NCI-H446 (cell line): ENCODE measurements at regions not wholly inside any gene's neighbourhood (a gene's known extent, or its start where the extent isn't known, plus 50 kb on each side); places are given as distances from the start of the nearest gene placed in this dataset.
"Not testable (repeated sequence)": the region's sequence is repeated elsewhere in the genome, so short reads cannot be mapped to it uniquely, and the experiment has no call there.

Experiments
- DNase-seq, 2 experiments: peaks; one replicate each; lab custom pipeline; 2025; lab: John Stamatoyannopoulos, UW

DNA sequence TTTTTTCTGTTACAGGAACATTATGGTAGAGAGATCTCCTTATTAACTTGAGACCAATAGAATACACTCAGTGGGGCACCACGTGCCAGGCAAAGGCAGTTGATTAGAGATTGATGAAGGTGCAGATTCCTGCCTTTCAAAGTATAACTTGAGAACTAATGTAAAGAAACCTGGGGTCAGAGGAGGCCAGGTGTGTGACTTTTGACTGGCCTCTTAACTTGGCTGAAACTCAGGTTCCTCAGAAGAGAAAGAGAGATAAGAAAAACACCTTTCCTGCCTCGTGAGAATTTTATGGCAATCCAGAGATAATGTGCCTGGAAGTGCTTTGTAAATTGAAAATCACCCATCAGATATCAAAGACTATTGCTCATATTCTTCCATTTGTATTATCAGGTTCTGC, 110.7 kb upstream of the GZMB start:
- no peak for DNase-seq

DNA sequence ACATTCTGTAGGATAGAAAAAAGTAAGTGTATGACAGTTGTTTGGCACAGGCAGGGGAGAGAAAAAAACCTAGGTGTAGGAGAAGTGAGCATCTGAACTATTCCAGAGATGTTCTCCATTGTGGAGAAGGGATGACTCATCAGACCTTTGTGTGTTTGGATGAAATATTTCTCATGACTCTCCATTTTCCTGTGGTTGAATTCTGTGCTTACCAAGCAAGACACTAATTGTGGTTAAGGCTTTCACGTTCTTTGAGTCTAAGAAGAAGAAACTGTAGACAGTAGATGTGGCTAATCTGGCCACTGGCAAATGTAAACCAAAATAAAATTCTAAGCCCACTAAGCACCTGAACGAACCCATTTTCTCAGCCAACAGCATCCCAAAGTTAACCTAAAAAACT, 107.9 kb upstream of the GZMB start:
- DNase-seq, result no peak

DNA sequence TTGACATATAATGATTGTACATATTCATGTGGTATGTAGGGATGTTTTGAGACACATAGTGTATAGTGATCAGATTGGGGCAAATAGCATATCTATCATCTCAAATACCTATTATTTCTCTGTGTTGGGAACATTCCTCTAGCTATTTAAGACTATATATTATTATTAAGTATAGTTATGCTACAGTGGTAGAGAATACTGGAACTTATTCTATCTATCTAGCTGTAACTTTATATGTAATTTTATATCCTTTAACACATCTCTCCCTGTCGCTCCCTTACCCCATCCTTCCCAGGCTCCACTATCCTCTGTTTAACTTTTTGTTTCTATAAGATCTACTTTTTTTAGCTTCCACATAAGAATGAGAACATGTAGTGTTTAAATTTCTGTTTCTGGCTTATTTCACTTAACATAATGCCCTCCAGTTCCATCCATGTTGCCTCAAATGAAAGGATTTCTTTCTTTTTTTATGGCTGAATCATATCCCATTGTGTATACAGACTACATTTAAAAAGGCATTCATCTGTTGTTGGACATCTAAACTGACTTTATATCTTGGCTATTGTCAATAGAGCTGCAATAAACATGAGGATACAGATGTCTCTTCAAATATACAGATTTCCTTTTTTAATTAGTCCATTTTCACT, 102.1 kb upstream of the GZMB start:
- DNase-seq, result no peak

DNA sequence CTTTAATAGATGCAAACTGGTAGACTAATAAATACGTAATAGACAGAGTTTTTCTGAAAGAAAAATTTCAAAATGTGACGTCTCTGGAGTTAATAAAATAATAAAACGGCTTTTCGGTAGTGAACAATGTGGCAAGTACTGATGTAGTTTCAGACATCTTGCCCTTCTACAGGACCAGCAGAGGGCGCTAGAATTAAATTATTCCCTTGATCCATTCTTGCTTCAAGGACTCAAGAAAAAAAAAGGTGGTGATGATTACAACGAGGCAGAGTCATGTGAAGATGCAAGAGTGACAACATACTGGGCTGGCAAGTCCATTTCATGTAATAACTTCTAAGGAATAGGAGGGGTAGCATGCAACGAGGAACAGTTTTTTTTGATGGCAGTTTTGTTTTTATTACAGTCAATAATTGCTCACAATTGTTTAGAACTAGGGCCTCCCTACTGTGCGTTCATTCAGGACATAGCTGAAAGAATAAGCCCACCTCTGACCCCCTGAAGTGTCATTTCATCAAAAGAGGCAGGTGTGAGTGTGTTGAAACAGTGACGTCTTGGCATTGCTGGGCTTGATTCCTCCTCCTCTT, 101.0 kb upstream of the GZMB start:
- peak; percentile 51 to 68 for DNase-seq

DNA sequence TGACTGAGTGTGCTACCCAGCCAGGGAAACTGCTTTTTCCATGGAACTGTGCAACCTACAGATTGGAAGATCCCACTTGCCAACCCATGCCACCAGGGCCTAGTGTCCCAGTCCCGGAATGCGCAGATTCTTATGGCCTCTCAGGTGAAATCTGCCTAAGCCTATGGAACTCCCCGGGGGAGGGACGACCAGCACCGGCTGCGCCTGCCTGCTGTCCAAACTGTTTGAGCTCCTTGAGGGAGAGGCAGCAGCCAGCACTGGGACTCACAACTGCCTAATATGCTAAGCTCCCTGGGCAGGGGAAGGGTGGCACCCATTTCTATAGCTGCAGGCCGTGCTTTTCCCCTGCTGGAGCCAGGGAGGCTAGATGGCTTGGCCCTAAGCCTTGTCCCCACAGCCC, 92.5 kb upstream of the GZMB start:
- no peak for DNase-seq

DNA sequence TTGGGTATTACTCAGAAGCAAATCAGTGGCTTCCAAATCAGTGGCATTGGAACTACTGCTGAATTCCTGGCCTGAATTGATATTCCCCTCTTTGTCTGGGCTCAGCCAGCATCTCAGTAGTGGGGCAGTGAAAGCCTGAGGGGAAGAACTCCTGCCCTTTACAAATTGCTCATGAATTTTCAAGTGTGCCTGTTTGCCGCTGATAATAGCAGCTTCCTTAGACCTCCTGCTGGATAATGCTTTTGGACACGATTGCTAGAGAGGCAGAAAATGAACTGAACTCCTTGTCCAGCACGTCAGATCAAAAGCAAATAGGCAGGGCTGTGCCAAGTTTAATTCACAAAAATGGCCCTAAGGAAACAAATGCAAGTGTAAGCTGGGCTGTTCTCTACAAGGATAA, 91.3 kb upstream of the GZMB start:
- no peak for DNase-seq

DNA sequence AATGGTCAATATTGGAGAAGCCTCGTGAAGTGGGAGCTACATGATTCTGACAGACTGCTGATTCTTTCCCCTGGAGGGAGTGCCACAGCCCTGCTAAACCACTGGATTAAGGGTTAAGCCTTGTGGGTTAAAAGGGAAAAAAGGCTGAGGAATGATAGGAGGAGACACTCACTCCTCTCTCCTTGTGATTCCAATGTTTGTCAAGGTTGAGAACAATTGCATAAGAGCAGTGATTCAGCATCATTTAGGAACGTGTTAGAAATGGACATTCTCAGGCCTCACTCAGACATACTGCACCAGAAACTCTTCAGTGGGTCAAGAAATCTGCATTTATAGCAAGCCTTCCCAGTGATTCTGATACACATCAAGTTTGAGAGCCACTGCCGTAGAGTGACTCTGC, 87.8 kb upstream of the GZMB start:
- no peak for DNase-seq

DNA sequence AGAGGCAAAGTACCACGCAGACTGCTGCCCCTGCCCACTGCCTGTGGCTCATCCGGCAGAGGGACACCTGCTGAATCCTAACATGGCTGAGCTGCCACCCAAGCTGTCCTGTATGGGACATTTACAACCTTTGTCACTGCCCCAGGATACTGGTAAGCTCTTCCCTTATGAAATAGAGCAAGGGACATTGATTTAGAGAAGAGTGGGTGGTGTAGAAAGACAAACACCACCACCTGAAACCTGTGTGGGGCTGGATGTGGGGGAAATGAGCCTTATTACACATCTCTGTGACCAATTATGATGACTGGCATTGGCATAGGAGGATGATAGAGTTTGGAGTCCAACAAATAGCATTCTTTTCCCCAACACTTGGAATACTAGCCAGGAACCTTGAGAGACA, 81.2 kb upstream of the GZMB start:
- DNase-seq, result no peak

DNA sequence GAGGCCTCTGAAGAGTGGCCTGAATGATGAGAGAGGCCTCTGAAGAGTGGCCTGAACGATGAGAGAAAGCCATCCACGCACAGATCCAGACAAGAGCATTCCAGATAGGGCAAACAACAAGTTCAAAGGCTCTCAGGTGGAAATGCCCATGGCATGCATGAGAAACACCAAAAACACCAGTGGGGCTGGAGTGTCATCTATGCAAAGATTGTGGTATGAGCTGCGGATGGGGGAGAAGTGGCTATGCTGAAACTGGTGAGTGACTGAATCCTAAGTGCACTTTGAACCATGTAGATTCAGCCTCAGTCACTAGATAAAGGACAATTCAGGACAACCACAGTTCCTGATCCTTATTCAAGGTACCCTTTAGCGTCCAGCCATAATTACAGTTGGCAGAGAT, 79.4 kb upstream of the GZMB start:
- no peak for DNase-seq

DNA sequence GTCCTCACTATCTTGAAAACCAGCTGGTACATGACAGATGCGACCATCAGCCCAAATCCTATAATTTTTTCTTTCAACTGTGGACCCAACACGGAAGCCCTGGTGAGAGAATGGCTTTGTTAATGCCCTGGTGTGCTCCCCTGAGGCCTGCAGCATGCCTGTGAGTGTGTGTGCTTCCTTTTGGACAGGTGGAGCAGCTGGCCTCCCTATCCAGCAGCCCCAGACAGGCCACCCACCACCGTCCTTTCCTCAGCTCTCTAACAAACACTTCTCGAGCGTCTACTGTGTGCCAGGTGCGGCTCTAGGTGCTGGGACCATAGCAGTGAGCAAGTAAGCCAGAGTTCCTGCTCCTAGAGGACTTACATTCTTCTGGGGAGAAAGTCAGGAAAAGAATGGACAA, 78.9 kb upstream of the GZMB start:
- no peak for DNase-seq

DNA sequence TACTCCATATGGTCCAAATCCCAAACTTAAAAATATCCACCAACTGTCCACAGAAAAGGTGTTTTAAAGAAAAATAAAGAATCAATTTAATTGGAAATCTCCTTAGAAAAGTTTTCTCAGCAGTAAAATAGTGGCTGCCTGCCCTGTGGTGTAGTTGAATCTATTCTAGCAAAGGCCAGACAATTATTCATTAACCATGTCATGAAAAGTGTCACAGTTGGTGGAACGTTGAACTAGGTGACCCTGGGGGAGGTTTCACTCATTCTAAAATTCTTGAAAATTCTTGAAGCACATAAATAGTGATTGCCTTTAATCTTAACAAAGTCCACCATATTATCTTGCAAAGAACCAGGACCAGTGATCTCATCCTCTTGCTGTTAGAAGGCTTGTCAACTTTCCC, 78.4 kb upstream of the GZMB start:
- DNase-seq, result no peak

DNA sequence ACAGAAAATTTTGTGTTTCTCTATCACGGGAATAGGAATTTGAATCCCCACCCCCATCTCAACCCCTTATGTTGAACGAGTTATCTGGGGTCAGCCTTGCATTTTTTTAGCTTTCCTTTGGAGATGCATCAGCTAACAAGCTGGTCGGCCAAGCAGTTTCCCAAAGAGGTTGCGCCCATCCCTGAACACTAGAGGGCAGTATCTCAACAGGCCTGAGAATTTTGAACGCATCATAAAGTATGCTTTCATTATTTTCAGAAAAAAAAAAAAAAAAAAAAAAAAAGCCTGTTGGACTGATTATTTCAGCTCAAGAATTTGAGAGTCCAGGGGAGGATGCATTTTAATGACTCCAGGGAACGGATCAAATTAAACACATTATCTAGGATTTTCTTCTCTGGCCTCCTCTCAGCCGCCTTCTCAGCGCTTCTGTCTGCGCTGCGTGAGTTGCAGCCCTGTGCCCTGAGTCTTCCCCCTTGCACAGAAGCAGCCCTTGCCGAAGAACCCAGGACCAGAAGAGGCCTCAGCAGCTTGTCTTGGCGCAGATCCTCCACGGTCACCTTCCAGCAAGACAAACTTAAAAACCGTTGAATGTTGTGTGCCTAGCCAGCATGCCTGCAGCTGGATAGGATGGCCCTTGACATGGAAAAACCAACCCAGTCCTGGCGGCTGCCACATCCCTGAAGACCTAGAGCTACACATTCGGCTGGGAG, 76.6 kb upstream of the GZMB start:
- peak; percentile 7 to 65 for DNase-seq

DNA sequence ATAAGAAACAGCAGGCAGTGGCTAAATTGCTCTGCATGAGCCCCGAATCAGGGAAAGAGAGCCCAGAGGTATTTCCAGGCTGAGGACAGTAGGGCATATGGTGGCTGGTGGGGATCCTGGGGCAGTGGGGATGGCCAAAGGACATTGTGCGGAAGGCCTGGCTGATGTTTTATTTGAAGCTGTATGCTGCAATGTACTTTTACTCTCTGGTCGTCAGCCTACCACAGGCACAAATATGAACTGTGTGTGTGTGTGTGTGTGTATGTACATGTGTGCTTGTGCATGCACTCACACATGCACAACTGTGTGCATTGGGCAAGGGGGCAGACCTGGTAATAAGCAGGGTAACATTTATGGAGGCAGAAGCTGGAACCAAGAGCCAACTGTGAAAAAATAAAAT, 74.7 kb upstream of the GZMB start:
- DNase-seq, result no peak

DNA sequence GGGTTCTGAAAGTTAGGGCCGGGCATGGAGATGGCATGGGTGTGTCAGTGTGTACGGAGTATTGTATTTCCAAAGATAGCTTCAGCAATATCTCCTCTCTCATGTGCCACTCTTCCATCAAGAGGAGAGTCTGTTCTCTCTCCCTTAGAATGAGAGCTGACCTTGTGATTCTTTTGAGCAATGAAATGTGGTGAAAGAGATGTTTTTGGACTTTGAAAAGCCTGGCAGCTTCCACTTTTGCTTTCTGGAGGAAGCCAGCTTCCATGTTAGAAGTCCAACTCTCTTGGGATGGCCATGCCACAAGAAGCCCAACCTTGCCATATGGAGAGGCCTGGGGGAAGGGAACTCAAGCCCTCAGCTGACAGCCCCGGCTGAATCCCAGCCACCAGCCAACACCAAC, 72.4 kb upstream of the GZMB start:
- DNase-seq, result no peak

DNA sequence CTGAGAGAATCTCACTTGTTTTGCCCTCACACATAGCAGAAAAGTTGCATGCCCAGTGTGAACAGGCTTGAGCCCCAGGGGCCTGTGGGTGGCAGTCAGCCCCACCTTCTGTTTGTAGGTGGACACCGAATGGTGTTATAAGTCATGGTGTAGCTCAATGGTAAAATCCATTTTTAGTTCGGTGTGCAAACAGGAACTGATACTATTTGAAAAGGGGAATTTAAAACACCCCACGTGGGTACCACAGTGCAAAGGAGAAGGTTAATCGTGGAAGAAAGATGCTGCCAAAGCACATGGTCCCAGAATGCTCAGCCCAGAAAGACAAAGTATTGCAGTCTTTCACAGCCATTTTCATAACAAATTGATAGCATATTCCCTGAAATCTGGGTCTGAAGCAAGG, 71.8 kb upstream of the GZMB start:
- no peak for DNase-seq

DNA sequence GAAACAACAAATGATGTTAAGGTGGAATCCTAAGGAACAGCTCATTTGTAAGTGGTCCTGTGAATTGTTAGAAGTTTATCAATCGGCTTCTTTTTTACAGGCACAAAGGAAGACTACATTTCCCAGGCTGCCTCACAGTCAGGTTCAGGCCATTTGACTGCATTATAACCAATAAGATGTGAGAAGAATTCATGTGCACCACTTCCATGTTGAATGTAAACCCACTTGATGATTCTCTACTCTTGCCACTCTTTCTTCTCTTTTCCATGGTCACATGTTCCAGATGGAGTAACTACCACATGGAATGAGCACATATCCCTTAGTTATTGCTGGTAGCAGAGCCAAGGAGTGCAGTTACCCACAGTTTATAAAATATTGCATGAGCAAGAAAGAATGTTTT, 67.1 kb upstream of the GZMB start:
- no peak for DNase-seq

DNA sequence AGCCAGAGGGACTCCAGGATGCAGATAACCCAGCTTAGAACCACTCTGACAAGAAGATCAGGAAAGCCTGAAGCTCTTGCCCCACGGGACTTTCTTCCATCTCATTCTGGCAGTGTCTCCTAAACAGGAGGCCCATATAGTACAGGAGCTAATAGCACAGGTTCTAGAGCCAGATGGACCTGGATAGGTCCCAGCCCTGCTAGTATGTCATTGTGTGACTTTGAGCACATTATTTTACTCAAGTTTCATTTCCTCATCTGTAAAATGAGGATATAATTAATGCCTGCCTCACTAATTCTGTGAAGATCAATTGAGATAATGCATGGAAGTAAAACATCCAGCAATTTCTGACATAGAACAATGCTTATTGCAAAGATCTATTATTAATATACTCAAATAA, 66.5 kb upstream of the GZMB start:
- DNase-seq, result no peak

DNA sequence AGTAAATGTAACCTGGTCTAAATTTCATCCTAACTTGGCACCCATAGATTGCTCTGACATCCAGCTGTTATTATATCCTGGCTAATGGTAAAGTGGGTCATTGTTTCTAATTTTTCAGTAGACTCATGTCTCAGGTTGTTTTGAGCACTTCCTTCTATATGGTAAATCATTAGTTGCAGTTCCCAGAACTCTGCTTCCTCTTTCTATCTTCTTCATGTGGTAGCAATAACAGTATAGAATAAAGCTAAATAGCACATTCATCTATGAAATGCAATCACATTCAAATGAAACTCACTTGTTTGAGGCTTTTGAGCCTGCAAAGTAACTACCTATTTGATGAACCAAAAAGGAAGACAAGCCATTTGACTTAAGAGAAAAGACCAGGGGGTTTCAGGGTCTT, 65.1 kb upstream of the GZMB start:
- DNase-seq, result no peak

DNA sequence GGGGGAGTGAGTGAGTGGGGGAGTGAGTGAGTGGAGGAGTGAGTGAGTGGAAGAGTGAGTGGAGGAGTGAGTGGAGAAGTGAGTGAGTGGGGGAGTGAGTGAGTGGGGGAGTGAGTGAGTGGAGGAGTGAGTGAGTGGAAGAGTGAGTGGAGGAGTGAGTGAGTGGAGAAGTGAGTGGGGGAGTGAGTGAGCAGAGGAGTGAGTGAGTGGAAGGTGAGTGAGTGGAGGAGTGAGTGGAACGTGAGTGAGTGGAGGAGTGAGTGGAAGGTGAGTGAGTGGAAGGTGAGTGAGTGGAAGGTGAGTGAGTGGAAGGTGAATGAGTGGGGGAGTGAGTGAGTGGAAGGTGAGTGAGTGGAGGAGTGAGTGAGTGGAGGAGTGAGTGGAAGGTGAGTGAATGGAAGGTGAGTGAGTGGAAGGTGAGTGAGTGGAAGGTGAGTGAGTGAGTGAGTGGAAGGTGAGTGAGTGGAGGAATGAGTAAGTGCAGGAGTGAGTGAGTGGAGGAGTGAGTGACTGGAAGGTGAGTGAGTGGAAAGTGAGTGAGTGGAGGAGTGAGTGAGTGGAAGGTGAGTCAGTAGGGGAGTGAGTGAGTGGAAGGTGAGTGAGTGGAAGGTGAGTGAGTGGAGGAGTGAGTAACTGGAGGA, 62.4 kb upstream of the GZMB start:
- DNase-seq, result not testable (repeated sequence)

DNA sequence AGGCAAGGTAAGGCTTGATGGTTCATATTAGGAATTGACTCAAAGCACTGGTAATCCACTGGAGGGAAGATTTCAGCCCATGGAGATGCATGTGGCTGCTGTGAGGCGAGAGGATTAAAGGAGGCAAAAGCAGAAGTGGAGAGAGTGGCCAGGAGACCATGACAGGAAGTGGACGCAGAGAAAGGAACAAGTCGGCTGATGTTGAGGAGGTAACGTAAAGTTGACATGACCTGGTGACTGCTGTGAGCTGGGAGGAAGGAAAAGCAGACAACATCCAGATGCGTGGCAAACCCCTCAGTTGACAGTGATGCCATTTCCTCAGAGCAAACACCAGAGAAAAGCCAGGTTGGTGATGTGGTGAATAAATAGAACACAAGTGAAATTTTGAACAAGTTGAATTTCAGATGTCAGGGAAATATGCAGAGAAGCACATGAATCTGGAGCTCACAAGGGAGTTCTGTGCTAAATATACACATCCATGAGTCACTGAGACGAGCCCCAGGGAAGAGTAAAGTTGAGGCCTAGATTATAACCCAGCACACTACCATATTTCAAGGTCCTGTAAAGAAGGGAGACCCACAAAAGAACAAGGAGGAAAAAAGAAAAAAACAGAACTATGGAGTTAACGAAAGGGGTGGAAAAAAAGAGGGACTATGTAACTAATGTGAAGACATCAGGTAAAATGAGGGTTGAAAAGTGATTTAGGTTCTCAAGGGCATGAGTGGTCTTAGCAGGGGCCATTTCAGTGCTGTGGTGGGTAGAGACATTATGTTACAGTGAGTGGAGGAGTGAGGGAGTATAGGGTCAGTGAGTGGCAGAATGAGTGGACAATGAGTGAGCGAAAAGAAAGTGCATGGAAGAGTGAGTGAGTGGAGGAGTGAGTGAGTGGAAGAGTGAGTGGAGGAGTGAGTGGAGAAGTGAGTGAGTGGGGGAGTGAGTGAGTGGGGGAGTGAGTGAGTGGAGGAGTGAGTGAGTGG, 61.6 kb upstream of the GZMB start:
- no peak for DNase-seq

DNA sequence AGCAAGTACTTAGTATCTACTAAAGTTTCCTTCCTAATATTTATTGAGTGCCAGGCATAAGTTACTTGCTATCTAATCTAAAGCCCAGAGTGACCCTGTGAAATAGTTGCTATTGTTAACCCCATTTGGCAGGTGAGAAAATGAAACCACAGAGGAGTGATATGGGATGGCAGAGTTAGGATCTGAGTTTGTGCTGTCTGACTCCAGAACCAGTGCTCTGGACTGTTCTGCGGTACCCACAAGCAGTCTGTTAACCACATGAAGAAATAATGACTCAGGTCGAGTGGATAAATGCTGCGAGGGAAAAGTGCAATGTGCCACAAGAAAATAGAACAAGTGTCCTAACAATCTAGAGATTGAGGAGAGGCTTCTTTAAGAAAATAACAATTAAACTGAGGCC, 60.7 kb upstream of the GZMB start:
- DNase-seq, result no peak

DNA sequence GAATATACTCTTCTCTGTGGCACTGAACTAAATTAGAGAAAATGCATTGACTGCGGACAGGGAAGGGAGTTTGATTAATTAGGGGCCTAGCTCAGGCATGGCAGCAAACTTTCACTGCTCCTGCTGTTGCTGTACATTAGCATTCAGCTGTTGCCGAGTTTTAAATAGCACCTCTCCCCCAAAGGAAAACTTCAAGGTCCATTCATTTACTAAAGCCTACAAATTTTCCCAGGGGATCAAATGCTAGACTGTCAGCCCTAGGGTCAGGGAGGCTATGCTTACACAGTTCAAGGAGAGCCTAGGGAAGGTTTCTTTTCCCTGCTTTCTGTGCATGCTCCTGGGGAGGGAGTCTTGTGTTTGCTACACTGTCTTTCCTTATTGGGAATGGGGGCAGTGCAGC, 60.0 kb upstream of the GZMB start:
- no peak for DNase-seq
